Neural progenitor cell (in vitro differentiated cells): ENCODE measurements at regions not wholly inside any gene's neighbourhood (a gene's known extent, or its start where the extent isn't known, plus 50 kb on each side); places are given as distances from the start of the nearest gene placed in this dataset.
A peak's percentile ranks its signal among the peaks of the same experiment; 100 is the strongest.

Experiments used
- CTCF ChIP-seq: fragments of 200-600 bp; sonication (generic); IDR thresholded peaks from 2 replicates; pipeline ENCODE4 v1.5.1; 2017; ENCODE audit warnings: antibody characterized with exemption, mild to moderate bottlenecking
- EZH2 ChIP-seq: fragments of 200-600 bp; sonication (generic); IDR thresholded peaks from 2 replicates; pipeline ENCODE4 v1.6.1; 2017; ENCODE audit warnings: antibody characterized with exemption, mild to moderate bottlenecking, moderate library complexity
- EZH2phosphoT487 ChIP-seq: fragments of 200-600 bp; sonication (generic); IDR thresholded peaks from 2 replicates; pipeline ENCODE4 v1.6.1; 2017; ENCODE audit warnings: antibody characterized with exemption

GRCh38 chr13:104571161-104571892 is 1505.1 kb upstream of the SLC10A2 start:
- TF ChIP-seq CTCF (peak; percentile 69), EZH2 (no peak), EZH2phosphoT487 (no peak)
